OCI-LY3 (cell line): ENCODE measurements at regions not wholly inside any gene's neighbourhood (a gene's known extent, or its start where the extent isn't known, plus 50 kb on each side); places are given as distances from the start of the nearest gene placed in this dataset.

Experiments used
- H2AFZ ChIP-seq: fragments of 200-600, 300-600 bp; shearing (Covaris generic); 2 replicates; pipeline ENCODE4 v1.6.0; 2014; ENCODE audit warnings: antibody characterized with exemption, low read depth, low read length
- H3K27ac ChIP-seq: fragments of 200-600, 300-600 bp; sonication (generic); 2 replicates; pipeline ENCODE4 v1.5.1; 2014; ENCODE audit warnings: mild to moderate bottlenecking, low read length, moderate library complexity, mixed read lengths
- H3K27me3 ChIP-seq: fragments of 200-600, 300-600 bp; sonication (generic); 2 replicates; pipeline ENCODE4 v1.6.1; 2014; ENCODE audit warnings: low read depth, low read length, mixed read lengths
- H3K36me3 ChIP-seq: fragments of 200-600, 300-600 bp; sonication (generic); replicated peaks from 2 replicates; pipeline ENCODE3; 2014; ENCODE audit warnings: low read depth, low read length, mixed read lengths
- H3K4me1 ChIP-seq: fragments of 300-600, 200-600 bp; sonication (generic); 2 replicates; pipeline ENCODE4 v1.6.1; 2014; ENCODE audit warnings: low read length, mixed read lengths
- H3K4me2 ChIP-seq: fragments of 200-600, 300-600 bp; sonication (generic); 2 replicates; pipeline ENCODE4 v1.6.1; 2014; ENCODE audit warnings: low read length, mixed read lengths
- H3K4me3 ChIP-seq: fragments of 300-600, 200-600 bp; sonication (generic); 2 replicates; pipeline ENCODE4 v1.5.1; 2014; ENCODE audit warnings: antibody characterized with exemption, mild to moderate bottlenecking, low read length, moderate library complexity
- H3K79me2 ChIP-seq: fragments of 300-600, 200-600 bp; shearing (Covaris generic); 2 replicates; pipeline ENCODE4 v1.6.1; 2014; ENCODE audit warnings: mild to moderate bottlenecking, low read length, mixed read lengths
- H3K9ac ChIP-seq: fragments of 300-600, 200-600 bp; shearing (Covaris generic); 2 replicates; pipeline ENCODE4 v1.6.0; 2014; ENCODE audit warnings: mild to moderate bottlenecking, low read length, moderate library complexity
- H3K9me3 ChIP-seq: fragments of 200-600, 300-600 bp; shearing (Covaris generic); 2 replicates; pipeline ENCODE4 v1.6.1; 2014; ENCODE audit warnings: low read length, mixed read lengths; ENCODE audit not compliant: insufficient read depth
- H4K20me1 ChIP-seq: fragments of 200-600, 300-600 bp; sonication (generic); 2 replicates; pipeline ENCODE4 v1.6.1; 2016; ENCODE audit warnings: low read length, mixed read lengths; ENCODE audit not compliant: insufficient read depth
- EZH2phosphoT487 ChIP-seq: fragments of 200-600 bp; shearing (Covaris generic); IDR thresholded peaks from 2 replicates; pipeline ENCODE4 v1.6.1; 2018; ENCODE audit warnings: antibody characterized with exemption, mixed run types, low read depth
- TF ChIP-seq, protein P1 (sequence below): fragments of 200-600, 300-600 bp; sonication (generic); IDR thresholded peaks from 2 replicates; pipeline ENCODE4 v1.5.1; 2014; ENCODE audit warnings: antibody characterized with exemption, low read length, low read depth

DNA sequence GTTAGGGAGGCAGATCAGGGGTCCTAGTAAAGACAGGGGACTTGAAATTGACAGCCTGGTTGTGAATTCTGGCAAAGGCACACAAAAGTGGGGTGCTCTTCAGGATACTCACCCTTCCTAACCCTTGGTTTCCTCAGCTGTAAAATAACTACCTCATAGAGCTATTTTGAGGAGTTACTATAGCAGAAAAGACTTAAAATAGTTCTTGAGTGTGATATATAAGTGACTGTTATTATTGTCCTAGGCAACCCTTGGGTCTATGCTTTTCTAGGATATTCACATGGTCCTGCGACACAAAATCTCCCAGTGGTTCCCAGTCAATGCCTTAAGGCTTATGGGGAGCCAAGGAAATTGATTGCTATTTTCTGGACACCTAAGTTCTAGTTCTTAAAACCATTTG is 98.1 kb upstream of the NAMPT start:
- no peak for TF ChIP-seq EZH2phosphoT487
- TF ChIP-seq, protein P1, sequence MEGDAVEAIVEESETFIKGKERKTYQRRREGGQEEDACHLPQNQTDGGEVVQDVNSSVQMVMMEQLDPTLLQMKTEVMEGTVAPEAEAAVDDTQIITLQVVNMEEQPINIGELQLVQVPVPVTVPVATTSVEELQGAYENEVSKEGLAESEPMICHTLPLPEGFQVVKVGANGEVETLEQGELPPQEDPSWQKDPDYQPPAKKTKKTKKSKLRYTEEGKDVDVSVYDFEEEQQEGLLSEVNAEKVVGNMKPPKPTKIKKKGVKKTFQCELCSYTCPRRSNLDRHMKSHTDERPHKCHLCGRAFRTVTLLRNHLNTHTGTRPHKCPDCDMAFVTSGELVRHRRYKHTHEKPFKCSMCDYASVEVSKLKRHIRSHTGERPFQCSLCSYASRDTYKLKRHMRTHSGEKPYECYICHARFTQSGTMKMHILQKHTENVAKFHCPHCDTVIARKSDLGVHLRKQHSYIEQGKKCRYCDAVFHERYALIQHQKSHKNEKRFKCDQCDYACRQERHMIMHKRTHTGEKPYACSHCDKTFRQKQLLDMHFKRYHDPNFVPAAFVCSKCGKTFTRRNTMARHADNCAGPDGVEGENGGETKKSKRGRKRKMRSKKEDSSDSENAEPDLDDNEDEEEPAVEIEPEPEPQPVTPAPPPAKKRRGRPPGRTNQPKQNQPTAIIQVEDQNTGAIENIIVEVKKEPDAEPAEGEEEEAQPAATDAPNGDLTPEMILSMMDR: no peak
- Histone ChIP-seq H3K4me2 (no peak overlapping the region), H3K27ac (no peak overlapping the region), H3K4me1 (peaks cover 39% of the 10 kb centered on the region), H4K20me1 (no peaks in the 10 kb centered on the region), H3K27me3 (no peaks in the 10 kb centered on the region), H3K9ac (no peak overlapping the region), H3K79me2 (no peaks in the 10 kb centered on the region), H3K9me3 (no peaks in the 10 kb centered on the region), H3K36me3 (no peaks in the 10 kb centered on the region), H3K4me3 (no peak overlapping the region), H2AFZ (no peak overlapping the region)

DNA sequence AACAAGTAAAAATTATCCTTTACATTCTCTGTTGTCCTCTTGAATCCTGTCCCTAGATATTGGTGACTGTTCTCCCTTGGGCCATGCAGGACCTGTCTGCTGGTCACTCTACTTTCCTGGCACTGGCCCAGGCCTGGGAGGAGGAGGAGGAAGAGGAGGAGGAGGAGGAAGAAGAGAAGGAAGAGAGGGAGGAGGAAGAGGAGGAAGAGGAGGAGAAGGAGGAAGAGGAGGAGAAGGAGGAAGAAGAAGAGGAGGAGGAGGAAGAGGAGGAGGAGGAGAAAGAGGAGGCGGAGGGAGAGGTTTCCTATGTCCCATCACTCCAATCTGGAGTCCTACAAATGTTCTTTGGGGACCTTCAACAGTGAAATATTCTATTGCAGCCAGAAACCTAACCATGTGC is 97.3 kb upstream of the NAMPT start:
- no peak for TF ChIP-seq EZH2phosphoT487
- TF ChIP-seq, protein P1: no peak
- no peaks in the 10 kb centered on the region for H3K79me2 ChIP-seq
- H2AFZ ChIP-seq: no peak overlapping the region
- peaks cover 47% of the 10 kb centered on the region for H3K4me1 ChIP-seq
- H3K4me2 ChIP-seq: no peak overlapping the region
- H3K9ac ChIP-seq: no peak overlapping the region
- H3K9me3 ChIP-seq: no peaks in the 10 kb centered on the region
- H3K4me3 ChIP-seq: no peak overlapping the region
- no peaks in the 10 kb centered on the region for H3K27me3 ChIP-seq
- no peaks in the 10 kb centered on the region for H3K36me3 ChIP-seq
- no peaks in the 10 kb centered on the region for H4K20me1 ChIP-seq
- H3K27ac ChIP-seq: no peak overlapping the region

DNA sequence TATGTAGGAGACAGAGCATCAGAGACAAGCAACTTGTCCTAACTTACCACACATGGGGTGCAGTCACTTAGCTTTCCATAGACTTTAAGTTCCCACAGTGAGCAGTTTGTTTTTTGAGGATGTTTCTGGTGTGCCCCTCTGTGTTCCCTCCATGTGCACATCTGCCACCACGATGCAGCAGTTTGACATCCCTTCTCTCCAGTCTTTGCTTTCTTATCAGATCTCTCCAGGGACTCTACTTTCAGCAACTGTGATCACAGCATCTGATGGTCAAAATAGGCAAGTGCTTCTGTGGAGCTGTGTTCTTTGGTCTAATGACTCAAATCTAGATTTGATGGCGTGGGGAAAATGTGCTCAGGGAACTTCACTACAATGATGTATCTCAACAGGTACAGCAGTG is 96.5 kb upstream of the NAMPT start:
- Histone ChIP-seq H2AFZ (no peak overlapping the region), H3K79me2 (no peaks in the 10 kb centered on the region), H3K9ac (no peak overlapping the region), H3K36me3 (no peaks in the 10 kb centered on the region), H3K4me3 (no peak overlapping the region), H3K9me3 (no peaks in the 10 kb centered on the region), H3K27me3 (no peaks in the 10 kb centered on the region), H3K27ac (no peak overlapping the region), H3K4me1 (peaks cover 55% of the 10 kb centered on the region), H3K4me2 (no peak overlapping the region), H4K20me1 (no peaks in the 10 kb centered on the region)
- TF ChIP-seq, protein P1: no peak
- no peak for TF ChIP-seq EZH2phosphoT487

DNA sequence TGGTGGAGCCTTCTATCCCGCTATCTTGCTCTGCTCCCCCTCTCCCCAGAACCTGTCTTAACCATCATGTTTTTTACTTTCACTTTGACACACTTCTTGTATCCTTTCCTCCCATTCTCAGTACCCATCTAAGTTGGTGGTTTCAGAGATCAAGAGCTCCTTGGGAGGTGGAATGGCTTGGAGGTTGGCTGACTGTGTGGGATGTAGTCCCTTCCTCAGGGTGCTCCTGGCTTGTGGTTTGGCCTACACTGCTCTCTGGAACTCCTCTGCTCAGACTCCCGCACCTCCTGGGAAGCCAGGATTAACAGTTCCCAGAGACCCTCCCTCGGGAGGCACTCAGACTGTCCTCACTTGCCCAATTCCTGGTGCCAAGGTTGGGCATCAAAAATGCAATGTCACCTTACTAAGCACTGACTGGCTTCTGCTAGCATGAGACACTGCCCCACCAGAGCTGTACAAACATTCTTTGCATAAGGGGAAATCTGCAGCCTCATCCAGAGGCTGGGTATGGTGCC is 93.1 kb upstream of the NAMPT start:
- Histone ChIP-seq H3K27me3 (0 out of 2 replicates have a peak, but pooled peaks cover 3% of the 10 kb centered on the region), H3K79me2 (no peaks in the 10 kb centered on the region), H3K9me3 (no peaks in the 10 kb centered on the region), H2AFZ (0 out of 2 replicates have a peak overlapping the region, but pooled peaks have one; percentile 41), H3K9ac (peak overlapping the region; percentile 9; the same call in 1 of the 2 replicates), H3K4me3 (peak overlapping the region; percentile 38; the same call in 1 of the 2 replicates), H3K4me1 (peaks cover 53% of the 10 kb centered on the region), H3K4me2 (peak overlapping the region; percentile 81), H4K20me1 (no peaks in the 10 kb centered on the region), H3K36me3 (no peaks in the 10 kb centered on the region), H3K27ac (peak overlapping the region; percentile 3; the same call in 1 of the 2 replicates)
- no peak for TF ChIP-seq EZH2phosphoT487
- TF ChIP-seq, protein P1: no peak
